IPS-18c (cell line): ENCODE measurements at regions not wholly inside any gene's neighbourhood (a gene's known extent, or its start where the extent isn't known, plus 50 kb on each side); places are given as distances from the start of the nearest gene placed in this dataset.

ENCODE experiments used
- H3K4me3 ChIP-seq: 2 replicates; pipeline ENCODE4 v1.7.0; 2013; ENCODE audit warnings: low read depth, mild to moderate bottlenecking, low read length, moderate library complexity; ENCODE audit not compliant: insufficient read depth
- H3K9me3 ChIP-seq: one replicate; pipeline ENCODE4 v1.6.1; 2013; ENCODE audit warnings: mild to moderate bottlenecking, low read length, moderate library complexity; ENCODE audit not compliant: control insufficient read depth, insufficient read depth

GRCh38 chr11:116258821-116259220 is 514.0 kb downstream of the BUD13 start:
- Histone ChIP-seq H3K4me3 (no peak overlapping the region), H3K9me3 (no peaks in the 10 kb centered on the region)

DNA sequence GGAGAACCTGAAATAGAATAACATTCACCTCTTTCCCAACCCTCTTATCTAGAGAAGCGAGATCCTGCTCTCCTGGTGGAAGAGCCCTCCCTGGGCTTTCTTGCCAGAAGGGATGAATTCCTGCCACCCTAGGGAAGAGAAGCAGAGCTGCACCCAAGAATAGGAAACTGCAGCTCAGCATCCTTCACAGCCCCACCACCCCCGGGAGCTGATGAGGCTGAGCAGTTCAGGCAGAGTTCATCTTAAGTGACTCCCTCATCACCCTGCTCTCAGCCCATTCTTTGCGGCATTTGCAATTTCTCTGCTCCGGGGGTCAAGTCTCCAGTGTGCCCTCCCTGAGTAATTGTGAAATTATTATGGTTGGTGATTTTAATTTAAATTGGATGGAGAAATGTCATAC is 514.9 kb downstream of the BUD13 start:
- Histone ChIP-seq H3K4me3 (no peak overlapping the region), H3K9me3 (no peaks in the 10 kb centered on the region)

DNA sequence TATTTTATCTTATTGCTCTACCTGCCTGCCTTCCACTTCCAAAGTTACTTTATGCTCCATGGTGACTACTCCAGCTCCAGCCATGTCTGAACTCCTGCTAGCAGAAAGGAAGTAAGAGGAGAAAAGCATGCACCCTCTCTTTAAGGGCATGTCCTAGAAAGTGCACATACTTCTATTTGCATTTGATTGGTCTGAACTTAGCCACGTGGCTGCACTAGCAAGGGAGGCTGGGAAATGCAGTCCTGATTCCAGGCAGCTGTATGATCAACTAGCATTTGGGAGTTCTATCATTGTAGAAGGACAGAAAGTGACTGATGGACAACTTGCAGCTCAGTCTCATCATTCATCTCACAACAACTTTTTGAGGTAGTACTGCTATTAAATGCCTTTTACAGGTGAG is 515.7 kb downstream of the BUD13 start:
- Histone ChIP-seq H3K4me3 (no peak overlapping the region), H3K9me3 (no peaks in the 10 kb centered on the region)

- H3K9me3 ChIP-seq: no peaks in the 10 kb centered on the region
- no peak overlapping the region for H3K4me3 ChIP-seq
Measured at GRCh38 chr11:116256215-116256614, 516.6 kb downstream of the BUD13 start.

DNA sequence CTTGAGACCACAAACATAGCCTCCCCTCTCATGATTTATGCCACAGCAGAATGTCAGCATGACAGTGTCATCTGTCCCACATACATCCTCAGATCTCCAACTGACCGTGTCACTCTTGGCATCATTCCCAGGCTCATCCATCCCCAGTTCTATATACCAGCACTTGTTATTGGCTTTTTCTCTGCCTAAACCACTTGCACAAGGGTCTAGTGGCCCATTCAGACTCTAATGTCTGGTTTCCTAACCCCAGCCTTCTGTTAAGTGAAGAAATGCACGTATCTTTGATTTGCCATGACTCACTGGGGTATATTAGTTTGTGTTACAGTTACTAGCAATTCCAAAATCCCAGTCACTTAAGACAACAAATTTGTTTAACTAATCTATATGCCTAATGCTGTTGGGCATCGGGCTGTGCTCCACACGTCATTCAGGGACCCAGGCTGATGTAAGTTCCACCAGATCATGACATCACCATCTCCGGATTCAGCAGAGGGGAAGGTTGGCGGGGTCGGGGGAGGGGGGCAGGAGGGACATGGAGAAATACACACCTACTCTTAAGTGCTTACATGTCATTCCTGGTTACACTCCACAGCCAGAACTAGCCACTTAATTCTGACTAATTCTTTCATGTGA is 517.4 kb downstream of the BUD13 start:
- Histone ChIP-seq H3K9me3 (no peaks in the 10 kb centered on the region), H3K4me3 (no peak overlapping the region)

- H3K4me3 ChIP-seq: no peak overlapping the region
- no peaks in the 10 kb centered on the region for H3K9me3 ChIP-seq
Measured at GRCh38 chr11:116250155-116250554, 522.6 kb downstream of the BUD13 start.

DNA sequence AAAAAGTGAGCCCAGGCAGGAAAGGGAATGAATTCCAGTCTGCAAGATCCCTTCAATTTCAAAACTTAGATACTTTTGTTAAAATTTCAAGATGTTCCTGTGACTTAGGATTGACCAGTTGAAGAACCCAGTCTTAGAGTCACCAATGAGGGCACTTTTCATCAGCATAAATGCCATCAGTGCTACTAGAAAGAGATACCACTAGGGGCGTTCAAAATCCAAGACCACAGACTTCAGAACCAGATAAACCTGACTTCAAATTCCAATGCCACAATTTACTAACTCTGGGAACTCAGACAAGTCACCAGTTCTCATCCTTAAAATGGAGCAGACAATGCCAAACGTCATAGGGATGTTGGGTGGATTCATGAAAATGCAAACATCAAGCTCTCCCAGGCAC is 523.2 kb downstream of the BUD13 start:
- Histone ChIP-seq H3K9me3 (no peaks in the 10 kb centered on the region), H3K4me3 (no peak overlapping the region)

GRCh38 chr11:116244889-116245288 is 527.9 kb downstream of the BUD13 start:
- Histone ChIP-seq H3K4me3 (no peak overlapping the region), H3K9me3 (no peaks in the 10 kb centered on the region)

DNA sequence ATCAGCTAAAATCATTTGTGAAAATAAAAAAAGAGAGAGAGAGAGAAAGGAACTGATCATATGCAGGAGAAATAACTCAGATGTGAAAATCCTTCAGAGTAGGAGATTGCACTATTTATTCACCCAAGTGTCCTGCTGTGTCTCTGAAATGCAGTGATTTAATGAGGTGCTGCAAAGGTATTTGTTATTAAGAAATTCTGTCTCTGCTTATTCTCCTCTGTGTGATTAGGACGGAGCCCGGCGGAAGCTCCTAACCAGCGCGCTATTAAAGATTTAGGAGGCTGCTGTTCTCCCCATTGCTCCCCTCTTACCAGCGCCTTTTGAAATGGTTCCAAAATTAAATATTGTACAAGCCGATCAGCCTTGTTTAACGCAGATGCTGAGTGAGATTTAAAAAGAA is 528.3 kb downstream of the BUD13 start:
- Histone ChIP-seq H3K9me3 (no peaks in the 10 kb centered on the region), H3K4me3 (no peak overlapping the region)

DNA sequence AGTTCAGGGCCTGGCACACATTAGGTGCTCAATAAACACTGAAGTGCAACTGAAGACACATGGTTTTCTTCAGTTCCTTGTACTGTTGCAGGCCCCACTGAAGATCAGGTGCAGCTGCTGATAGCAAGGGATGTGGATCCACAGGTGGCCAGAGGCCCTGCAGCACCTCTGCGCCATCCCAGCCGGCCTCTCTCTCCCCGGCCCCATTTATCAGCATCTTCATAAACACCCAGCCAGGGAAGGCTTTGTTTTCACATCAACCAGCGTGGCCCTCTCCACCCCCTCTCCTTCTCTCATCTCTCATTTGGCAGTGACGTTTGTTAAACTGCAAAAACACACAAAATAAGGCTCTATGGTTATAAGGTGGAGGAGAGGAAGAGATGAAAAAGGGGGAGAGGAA is 528.8 kb downstream of the BUD13 start:
- no peaks in the 10 kb centered on the region for H3K9me3 ChIP-seq
- no peak overlapping the region for H3K4me3 ChIP-seq

DNA sequence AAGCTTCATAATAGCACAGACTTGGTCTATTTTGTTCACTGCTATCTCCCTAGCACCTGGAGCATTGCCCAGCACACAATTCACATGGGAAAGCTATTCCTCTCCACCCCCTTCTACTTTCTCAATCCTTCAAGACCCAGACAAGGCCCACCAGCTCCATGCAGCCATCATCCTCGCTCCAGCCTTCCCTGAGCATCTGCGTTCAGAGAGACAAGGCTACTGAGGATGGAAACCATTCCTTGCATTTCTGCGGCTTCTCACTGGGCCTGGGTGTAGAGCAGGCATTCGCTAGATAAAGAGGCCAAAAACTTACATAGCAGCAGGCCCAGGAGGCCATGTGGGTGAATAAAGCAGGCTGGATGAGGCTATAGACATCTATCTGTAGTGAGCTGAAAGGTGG is 530.8 kb downstream of the BUD13 start:
- Histone ChIP-seq H3K4me3 (no peak overlapping the region), H3K9me3 (no peaks in the 10 kb centered on the region)

- Histone ChIP-seq H3K4me3 (no peak overlapping the region), H3K9me3 (no peaks in the 10 kb centered on the region)
Measured at GRCh38 chr11:116240710-116241109, 532.1 kb downstream of the BUD13 start.

GRCh38 chr11:116239247-116239646 is 533.5 kb downstream of the BUD13 start:
- no peak overlapping the region for H3K4me3 ChIP-seq
- no peaks in the 10 kb centered on the region for H3K9me3 ChIP-seq

GRCh38 chr11:116234989-116235568 is 537.7 kb downstream of the BUD13 start:
- no peaks in the 10 kb centered on the region for H3K9me3 ChIP-seq
- no peak overlapping the region for H3K4me3 ChIP-seq

- Histone ChIP-seq H3K9me3 (no peaks in the 10 kb centered on the region), H3K4me3 (no peak overlapping the region)
Measured at GRCh38 chr11:116233561-116233960, 539.2 kb downstream of the BUD13 start.

GRCh38 chr11:116232364-116232828 is 540.4 kb downstream of the BUD13 start:
- Histone ChIP-seq H3K9me3 (no peaks in the 10 kb centered on the region), H3K4me3 (no peak overlapping the region)

GRCh38 chr11:116231543-116231942 is 541.2 kb downstream of the BUD13 start:
- Histone ChIP-seq H3K4me3 (no peak overlapping the region), H3K9me3 (no peaks in the 10 kb centered on the region)

- no peak overlapping the region for H3K4me3 ChIP-seq
- no peaks in the 10 kb centered on the region for H3K9me3 ChIP-seq
Measured at GRCh38 chr11:116230438-116230837, 542.3 kb downstream of the BUD13 start.
